ENCODE measurements at regions not wholly inside any gene's neighbourhood (a gene's known extent, or its start where the extent isn't known, plus 50 kb on each side); places are given as distances from the start of the nearest gene placed in this dataset.

DNA sequence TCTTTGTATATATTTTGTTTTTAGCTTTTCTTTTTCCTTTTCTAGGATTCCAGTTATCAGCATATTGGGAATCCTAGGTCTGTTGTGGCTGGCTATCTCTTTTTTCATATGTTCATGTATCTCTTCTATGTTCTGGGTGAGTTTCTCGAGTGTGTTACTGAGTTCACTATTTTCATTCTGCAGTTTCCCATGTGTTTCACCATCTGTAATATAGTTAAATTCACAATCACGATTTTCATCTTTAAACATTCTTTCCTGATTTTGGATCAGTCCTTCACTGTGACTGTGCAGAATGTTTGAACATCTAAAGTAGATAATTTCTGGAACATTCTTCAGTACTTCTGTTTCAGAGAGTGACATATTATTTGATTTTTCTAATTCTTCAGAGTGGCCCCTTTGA, 862.1 kb downstream of the OLFM4 start:
- no peaks in the 10 kb centered on the region for H3K4me1 Mint-ChIP-seq
- no peaks in the 10 kb centered on the region for H3K9me3 ChIP-seq (ENCODE audit: control insufficient read depth, low read length, poor library complexity, severe bottlenecking)
- ATAC-seq, result no peak
- no peak for DNase-seq
- no peak overlapping the region for H3K4me3 Mint-ChIP-seq
- H3K36me3 Mint-ChIP-seq (ENCODE audit: low read depth), result no peaks in the 10 kb centered on the region
- H3K27me3 Mint-ChIP-seq, result no peaks in the 10 kb centered on the region
- H3K27ac Mint-ChIP-seq, result no peak overlapping the region

DNA sequence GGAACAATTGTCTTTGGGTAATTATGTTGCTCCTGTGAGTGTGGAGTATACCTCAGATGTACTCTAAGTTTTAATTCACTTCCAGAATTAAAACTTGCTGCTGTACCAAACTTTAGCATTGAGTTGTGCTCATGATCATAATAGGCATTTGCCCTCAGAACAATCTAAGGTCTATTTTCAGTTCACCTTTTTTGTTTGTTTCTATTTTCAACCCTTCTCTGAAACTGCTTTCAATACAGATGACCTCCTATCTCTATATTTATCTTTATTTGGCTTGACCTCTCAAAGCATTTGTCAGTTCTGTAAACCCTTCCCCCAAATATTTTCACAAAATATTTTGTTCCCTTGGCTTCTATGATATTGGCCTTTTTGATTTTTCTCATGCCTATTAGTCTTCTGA, 873.0 kb downstream of the OLFM4 start:
- H3K4me3 Mint-ChIP-seq, result no peak overlapping the region
- H3K27me3 Mint-ChIP-seq, result no peaks in the 10 kb centered on the region
- H3K36me3 Mint-ChIP-seq (ENCODE audit: low read depth), result no peaks in the 10 kb centered on the region
- H3K4me1 Mint-ChIP-seq, result no peaks in the 10 kb centered on the region
- DNase-seq (no peak), ATAC-seq (no peak)
- H3K27ac Mint-ChIP-seq, result no peak overlapping the region
- H3K9me3 ChIP-seq (ENCODE audit: control insufficient read depth, low read length, poor library complexity, severe bottlenecking), result no peaks in the 10 kb centered on the region

DNA sequence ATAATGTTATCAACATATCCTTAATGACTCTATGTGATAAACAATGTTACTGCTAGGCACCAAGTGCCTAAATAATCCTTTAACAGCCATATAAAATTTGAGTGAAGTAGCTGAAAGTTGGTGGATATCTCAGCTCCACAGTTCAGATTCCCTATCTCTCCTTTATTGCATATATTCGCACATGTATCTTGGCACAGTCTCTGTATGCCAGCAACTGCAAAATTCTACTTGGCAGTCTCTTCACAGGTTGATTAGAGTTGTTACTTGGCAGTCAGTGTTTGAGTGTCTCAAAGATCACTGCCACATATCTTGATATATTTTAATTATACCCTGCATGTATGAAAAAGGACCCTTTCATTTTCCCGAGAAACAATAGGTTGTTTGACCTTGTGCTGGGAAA, 879.3 kb downstream of the OLFM4 start:
- Mint-ChIP-seq H3K4me1 (no peaks in the 10 kb centered on the region), H3K4me3 (no peak overlapping the region), H3K27me3 (no peaks in the 10 kb centered on the region), H3K36me3 (ENCODE audit: low read depth) (no peaks in the 10 kb centered on the region), H3K27ac (no peak overlapping the region)
- DNase-seq (no peak), ATAC-seq (no peak)
- no peaks in the 10 kb centered on the region for H3K9me3 ChIP-seq (ENCODE audit: control insufficient read depth, low read length, poor library complexity, severe bottlenecking)

DNA sequence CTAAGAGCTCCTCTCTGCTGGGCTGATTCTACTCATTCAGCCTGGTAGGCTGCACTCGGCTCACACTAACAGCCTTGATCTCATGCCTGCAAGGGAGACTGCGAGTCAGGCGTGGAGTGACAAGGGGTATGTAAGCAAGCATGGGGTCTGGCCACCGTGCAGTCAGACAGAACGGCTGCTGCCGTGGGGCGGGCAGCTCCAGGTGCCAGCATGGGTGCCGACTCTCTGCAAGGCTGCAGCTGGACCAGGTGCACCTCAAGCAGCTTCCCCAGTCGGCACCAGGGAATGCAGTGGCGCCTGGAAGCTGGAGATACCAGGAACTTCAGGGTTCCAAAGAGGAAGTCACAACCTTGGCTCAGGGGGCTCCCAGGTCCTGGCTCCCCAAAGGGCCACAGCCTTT, 892.3 kb downstream of the OLFM4 start:
- Mint-ChIP-seq H3K27ac (no peak overlapping the region), H3K36me3 (ENCODE audit: low read depth) (no peaks in the 10 kb centered on the region), H3K27me3 (no peaks in the 10 kb centered on the region), H3K4me3 (no peak overlapping the region), H3K4me1 (no peaks in the 10 kb centered on the region)
- DNase-seq (no peak), ATAC-seq (no peak)
- H3K9me3 ChIP-seq (ENCODE audit: control insufficient read depth, low read length, poor library complexity, severe bottlenecking), result no peaks in the 10 kb centered on the region

DNA sequence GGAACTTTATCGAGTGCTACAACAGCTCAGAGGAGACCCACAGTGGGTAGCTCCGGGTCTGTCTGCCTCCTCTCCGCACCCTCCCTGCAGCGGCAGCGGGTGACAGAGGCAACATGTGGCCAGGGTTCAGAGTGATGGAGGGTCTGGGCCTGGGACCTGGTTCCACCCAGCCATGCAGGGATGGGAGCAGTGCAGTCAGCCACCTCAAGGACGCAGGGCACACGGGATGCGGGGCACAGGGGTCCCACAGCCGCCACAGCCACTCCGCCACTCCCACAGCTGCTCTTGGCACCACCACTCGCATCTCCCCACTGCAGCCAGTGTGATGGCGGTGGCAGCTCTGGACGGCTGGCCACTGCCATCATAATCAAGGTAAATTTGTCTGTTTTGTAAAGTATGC, 892.9 kb downstream of the OLFM4 start:
- Mint-ChIP-seq H3K27ac (no peak overlapping the region), H3K36me3 (ENCODE audit: low read depth) (no peaks in the 10 kb centered on the region)
- ATAC-seq, result no peak

DNA sequence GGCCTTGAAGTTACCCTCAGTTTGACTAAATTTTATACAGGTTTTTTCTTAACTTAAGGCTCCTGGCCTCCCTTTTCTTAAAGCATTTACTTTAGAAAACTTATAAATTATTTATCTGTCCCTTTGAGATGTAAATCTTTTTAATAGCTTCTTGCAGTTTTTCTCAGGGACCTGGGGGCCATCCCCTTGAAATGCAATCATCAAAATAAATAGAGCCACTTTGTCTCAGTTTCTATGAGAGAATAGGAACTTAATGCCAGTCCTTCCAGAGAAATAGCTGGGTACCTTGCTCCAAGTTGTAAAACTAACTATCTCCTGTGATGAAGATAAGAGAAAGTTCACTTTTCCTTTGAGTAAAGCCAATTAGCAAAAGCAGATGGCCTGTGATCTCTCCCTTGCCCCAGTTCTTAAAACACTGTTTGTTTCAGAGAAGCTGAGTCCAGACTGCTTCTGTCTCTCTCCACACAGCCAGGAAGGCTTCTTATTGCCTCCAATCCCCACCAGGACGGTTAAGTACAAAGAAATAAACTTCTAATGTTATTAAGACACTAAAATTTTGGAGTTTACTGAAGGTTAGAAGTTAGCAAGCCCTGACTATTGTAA, 913.1 kb downstream of the OLFM4 start:
- no peaks in the 10 kb centered on the region for H3K4me1 Mint-ChIP-seq
- H3K36me3 Mint-ChIP-seq (ENCODE audit: low read depth), result no peaks in the 10 kb centered on the region
- no peak overlapping the region for H3K4me3 Mint-ChIP-seq
- no peaks in the 10 kb centered on the region for H3K9me3 ChIP-seq (ENCODE audit: control insufficient read depth, low read length, poor library complexity, severe bottlenecking)
- DNase-seq (no peak), ATAC-seq (no peak)
- H3K27me3 Mint-ChIP-seq, result no peaks in the 10 kb centered on the region
- no peak overlapping the region for H3K27ac Mint-ChIP-seq

More for the DNA sequence above, 892.9 kb downstream of the OLFM4 start:
- Mint-ChIP-seq H3K4me3 (no peak overlapping the region), H3K27me3 (no peaks in the 10 kb centered on the region), H3K4me1 (no peaks in the 10 kb centered on the region)
- H3K9me3 ChIP-seq (ENCODE audit: control insufficient read depth, low read length, poor library complexity, severe bottlenecking), result no peaks in the 10 kb centered on the region
- no peak for DNase-seq

DNA sequence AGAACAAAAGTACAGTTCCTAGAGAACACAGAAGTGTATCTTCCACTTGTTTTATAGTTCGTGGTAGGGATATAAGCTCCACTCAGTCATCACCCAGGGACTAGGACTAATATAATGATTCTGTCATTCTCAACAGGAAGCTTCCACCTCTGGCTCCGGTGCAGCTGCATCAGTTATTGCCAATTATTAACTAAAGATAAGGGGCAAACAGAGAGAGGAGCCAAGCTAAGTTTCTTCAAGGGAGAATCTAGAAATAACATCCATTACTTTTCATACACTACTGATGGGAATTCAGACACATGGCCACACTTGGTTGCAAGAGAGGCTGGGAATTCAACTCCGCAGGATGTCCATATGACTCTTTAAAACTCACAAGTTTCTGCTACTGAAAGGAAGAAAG, 917.9 kb downstream of the OLFM4 start:
- Mint-ChIP-seq H3K36me3 (ENCODE audit: low read depth) (no peaks in the 10 kb centered on the region), H3K27me3 (no peaks in the 10 kb centered on the region), H3K4me3 (no peak overlapping the region), H3K4me1 (no peaks in the 10 kb centered on the region), H3K27ac (no peak overlapping the region)
- ATAC-seq (no peak), DNase-seq (no peak)
- no peaks in the 10 kb centered on the region for H3K9me3 ChIP-seq (ENCODE audit: control insufficient read depth, low read length, poor library complexity, severe bottlenecking)

DNA sequence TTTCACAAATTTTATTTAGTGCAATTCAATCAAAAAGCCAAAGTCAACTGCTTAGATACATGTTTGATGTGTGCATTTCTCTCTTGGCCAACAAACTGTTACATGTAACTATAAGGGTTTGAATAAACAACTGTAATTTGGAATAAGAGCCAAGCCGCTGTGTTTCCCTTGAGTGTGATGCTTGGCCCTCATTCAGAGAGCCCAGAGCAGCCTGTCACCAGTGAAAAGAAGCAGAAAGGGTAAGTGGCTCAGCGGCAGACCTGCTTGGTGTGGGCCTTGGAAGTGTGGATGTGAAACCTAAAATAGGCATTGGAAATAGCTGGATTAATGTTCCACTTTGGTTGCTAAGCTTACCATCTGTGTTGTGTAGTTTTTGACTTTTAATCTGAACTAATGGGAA, 924.6 kb downstream of the OLFM4 start:
- DNase-seq (no peak), ATAC-seq (no peak)
- H3K4me1 Mint-ChIP-seq, result no peaks in the 10 kb centered on the region
- H3K9me3 ChIP-seq (ENCODE audit: control insufficient read depth, low read length, poor library complexity, severe bottlenecking), result no peaks in the 10 kb centered on the region
- no peaks in the 10 kb centered on the region for H3K36me3 Mint-ChIP-seq (ENCODE audit: low read depth)
- H3K4me3 Mint-ChIP-seq, result no peak overlapping the region
- H3K27me3 Mint-ChIP-seq, result no peaks in the 10 kb centered on the region
- H3K27ac Mint-ChIP-seq, result no peak overlapping the region

Data from T-helper 17 cell (primary cell).